Neural cell (in vitro differentiated cells): ENCODE measurements at regions not wholly inside any gene's neighbourhood (a gene's known extent, or its start where the extent isn't known, plus 50 kb on each side); places are given as distances from the start of the nearest gene placed in this dataset.

Experiments used
- CTCF ChIP-seq: fragments of 450-650 bp; IDR thresholded peaks from 2 replicates; pipeline ENCODE4 v1.5.1; 2014; ENCODE audit warnings: antibody characterized with exemption, mild to moderate bottlenecking, moderate library complexity; ENCODE audit not compliant: poor library complexity, severe bottlenecking
- EP300 ChIP-seq: fragments of 450-650 bp; conservative IDR thresholded peaks from 2 replicates; pipeline ENCODE4 v1.6.1; 2014; ENCODE audit warnings: antibody characterized with exemption, mild to moderate bottlenecking, moderate library complexity; ENCODE audit not compliant: poor library complexity, severe bottlenecking
- TAF1 ChIP-seq: IDR thresholded peaks from 2 replicates; pipeline ENCODE4 v1.6.1; 2012; ENCODE audit warnings: low read depth

DNA sequence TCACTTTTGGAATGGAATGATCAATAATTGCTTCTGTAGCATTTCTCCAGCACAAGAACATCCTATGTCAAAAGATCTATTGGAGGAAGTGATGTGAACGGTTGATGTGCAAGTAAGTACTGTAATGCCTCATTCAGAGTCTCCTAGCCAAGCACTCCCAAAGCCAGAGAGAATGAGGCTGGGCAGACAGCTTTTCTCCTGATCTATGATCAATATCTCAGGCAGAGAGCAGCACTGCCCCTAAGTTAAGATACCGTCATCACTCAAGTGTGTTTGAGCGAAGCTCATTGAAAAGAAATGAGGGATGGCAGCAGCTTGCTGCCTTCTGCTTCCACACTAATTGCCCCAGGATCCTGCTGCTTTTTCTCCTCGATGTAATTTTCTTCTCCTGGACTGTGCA, 324.1 kb upstream of the GRAMD2B start:
- TF ChIP-seq TAF1 = no peak
- TF ChIP-seq CTCF = no peak
- no peak for TF ChIP-seq EP300
